Thoracic aorta (tissue), 2 donors: ENCODE measurements at regions not wholly inside any gene's neighbourhood (a gene's known extent, or its start where the extent isn't known, plus 50 kb on each side); places are given as distances from the start of the nearest gene placed in this dataset.

Experiments
- ATAC-seq: fragments of 150-250 bp; one replicate; pipeline ENCODE4 v1.8.0; 2017; ENCODE audit warnings: low read depth; ENCODE audit not compliant: insufficient number of reproducible peaks, low FRiP score
- DNase-seq: peaks from one replicate; pipeline ENCODE4 v3.0.0-alpha.2; 2020; ENCODE audit warnings: low spot score
- H3K27ac ChIP-seq, 2 donors: fragments of 200-600 bp; sonication (generic); 1 replicate in 1 of 2; 2 replicates in 1 of 2; pipeline ENCODE4 v1.5.1; 2016; ENCODE audit warnings: mild to moderate bottlenecking in 2 of 2, moderate library complexity in 2 of 2
- H3K27me3 ChIP-seq: fragments of 200-600 bp; sonication (generic); replicated peaks from 2 replicates; pipeline ENCODE4 v1.6.0; 2016; ENCODE audit warnings: mild to moderate bottlenecking; ENCODE audit not compliant: insufficient read depth
- H3K36me3 ChIP-seq: fragments of 200-600 bp; sonication (generic); one replicate; pipeline ENCODE4 v1.5.1; 2016
- H3K4me1 ChIP-seq, 2 donors: fragments of 200-600 bp; sonication (generic); 1 replicate in 1 of 2; 2 replicates in 1 of 2; pipeline versions ENCODE4 v1.5.1 to v1.6.0; 2016; ENCODE audit warnings: low read depth in 2 of 2, mild to moderate bottlenecking in 1 of 2; ENCODE audit not compliant: control insufficient read depth in 1 of 2
- H3K4me3 ChIP-seq: fragments of 200-600 bp; sonication (generic); 2 replicates; pipeline ENCODE4 v1.5.1; 2016; ENCODE audit warnings: mild to moderate bottlenecking
- H3K9me3 ChIP-seq: fragments of 200-600 bp; sonication (generic); 2 replicates; pipeline ENCODE4 v1.5.1; 2016
- CTCF ChIP-seq: fragments of 200-600 bp; sonication (generic); IDR thresholded peaks from one replicate; pipeline ENCODE4 v1.5.1; 2019; ENCODE audit warnings: antibody characterized with exemption

GRCh38 chr22:25353516-25354445 is 134.3 kb downstream of the CRYBB2 start:
- Histone ChIP-seq H3K27me3 (no peaks in the 10 kb centered on the region), H3K36me3 (peaks cover 14% of the 10 kb centered on the region), H3K9me3 (no peaks in the 10 kb centered on the region), H3K4me3 (no peak overlapping the region), H3K27ac (no peak overlapping the region), H3K4me1 (no peaks in the 10 kb centered on the region)
- TF ChIP-seq CTCF, result no peak
- DNase-seq (no peak), ATAC-seq (no peak)

GRCh38 chr22:25354456-25354855 is 135.0 kb downstream of the CRYBB2 start:
- ATAC-seq, result no peak
- H3K36me3 ChIP-seq, result peaks cover 19% of the 10 kb centered on the region
- no peak for DNase-seq
- no peaks in the 10 kb centered on the region for H3K9me3 ChIP-seq
- H3K4me3 ChIP-seq, result no peak overlapping the region
- TF ChIP-seq CTCF, result no peak
- H3K27me3 ChIP-seq, result no peaks in the 10 kb centered on the region
- no peaks in the 10 kb centered on the region for H3K4me1 ChIP-seq
- H3K27ac ChIP-seq, result no peak overlapping the region

- Histone ChIP-seq H3K27ac (no peak overlapping the region), H3K9me3 (no peaks in the 10 kb centered on the region), H3K4me3 (no peak overlapping the region), H3K4me1 (peaks cover 0 to 2% of the 10 kb centered on the region in 2 donors), H3K27me3 (no peaks in the 10 kb centered on the region), H3K36me3 (peaks cover 17% of the 10 kb centered on the region)
- no peak for DNase-seq
- ATAC-seq, result no peak
- no peak for TF ChIP-seq CTCF
Measured at GRCh38 chr22:25357132-25357455, 137.7 kb downstream of the CRYBB2 start.

- Histone ChIP-seq H3K27me3 (no peaks in the 10 kb centered on the region), H3K27ac (no peak overlapping the region), H3K9me3 (no peaks in the 10 kb centered on the region), H3K36me3 (peaks cover 17% of the 10 kb centered on the region), H3K4me1 (peaks cover 3 to 10% of the 10 kb centered on the region in 2 donors), H3K4me3 (no peak overlapping the region)
- no peak for TF ChIP-seq CTCF
- ATAC-seq, result no peak
- DNase-seq, result no peak
Measured at GRCh38 chr22:25357606-25358420, 138.4 kb downstream of the CRYBB2 start.
